Astrocyte (in vitro differentiated cells and primary cell): ENCODE measurements at regions not wholly inside any gene's neighbourhood (a gene's known extent, or its start where the extent isn't known, plus 50 kb on each side); places are given as distances from the start of the nearest gene placed in this dataset.

Experiments
- EZH2 ChIP-seq: IDR thresholded peaks from 2 replicates; pipeline ENCODE4 v1.6.1; 2012; ENCODE audit warnings: mild to moderate bottlenecking, low read length, inconsistent platforms; ENCODE audit not compliant: insufficient read depth
- TF ChIP-seq, protein P1 (sequence below): IDR thresholded peaks from 2 replicates; pipeline ENCODE4 v1.5.1; 2011; ENCODE audit warnings: low read depth, mild to moderate bottlenecking, inconsistent platforms, low read length, moderate library complexity; ENCODE audit not compliant: insufficient read depth

DNA sequence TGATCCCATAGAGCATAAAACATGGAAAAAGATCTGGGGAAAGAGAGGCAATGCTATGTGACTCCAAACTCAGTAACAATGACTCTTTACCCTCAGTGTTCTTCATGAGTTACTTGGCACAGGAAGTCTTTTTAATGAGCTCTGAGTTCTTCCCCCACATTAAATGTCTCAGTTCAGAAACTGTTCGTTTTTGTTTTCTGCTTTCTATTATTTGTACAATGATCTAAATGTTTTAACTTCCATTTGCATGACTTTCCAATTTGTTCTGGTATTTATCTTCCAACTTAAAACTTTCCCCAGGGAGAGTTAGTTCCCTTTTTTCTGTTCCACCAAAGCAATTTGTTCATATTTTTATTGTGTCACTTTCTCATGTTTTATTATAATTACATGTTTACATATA lies 177.0 kb upstream of the ZBTB20 start:
- TF ChIP-seq, protein P1, sequence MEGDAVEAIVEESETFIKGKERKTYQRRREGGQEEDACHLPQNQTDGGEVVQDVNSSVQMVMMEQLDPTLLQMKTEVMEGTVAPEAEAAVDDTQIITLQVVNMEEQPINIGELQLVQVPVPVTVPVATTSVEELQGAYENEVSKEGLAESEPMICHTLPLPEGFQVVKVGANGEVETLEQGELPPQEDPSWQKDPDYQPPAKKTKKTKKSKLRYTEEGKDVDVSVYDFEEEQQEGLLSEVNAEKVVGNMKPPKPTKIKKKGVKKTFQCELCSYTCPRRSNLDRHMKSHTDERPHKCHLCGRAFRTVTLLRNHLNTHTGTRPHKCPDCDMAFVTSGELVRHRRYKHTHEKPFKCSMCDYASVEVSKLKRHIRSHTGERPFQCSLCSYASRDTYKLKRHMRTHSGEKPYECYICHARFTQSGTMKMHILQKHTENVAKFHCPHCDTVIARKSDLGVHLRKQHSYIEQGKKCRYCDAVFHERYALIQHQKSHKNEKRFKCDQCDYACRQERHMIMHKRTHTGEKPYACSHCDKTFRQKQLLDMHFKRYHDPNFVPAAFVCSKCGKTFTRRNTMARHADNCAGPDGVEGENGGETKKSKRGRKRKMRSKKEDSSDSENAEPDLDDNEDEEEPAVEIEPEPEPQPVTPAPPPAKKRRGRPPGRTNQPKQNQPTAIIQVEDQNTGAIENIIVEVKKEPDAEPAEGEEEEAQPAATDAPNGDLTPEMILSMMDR = no peak
- TF ChIP-seq EZH2 = no peak
